Endothelial cell (in vitro differentiated cells): ENCODE measurements at regions not wholly inside any gene's neighbourhood (a gene's known extent, or its start where the extent isn't known, plus 50 kb on each side); places are given as distances from the start of the nearest gene placed in this dataset.

Experiments
- DNase-seq: peaks from one replicate; pipeline ENCODE4 v3.0.0; 2021; ENCODE audit warnings: low spot score
- H3K27ac Mint-ChIP-seq: one replicate; pipeline ENCODE4 v1.8.0; 2021; ENCODE audit warnings: mixed read lengths, inconsistent platforms; ENCODE audit not compliant: unreplicated experiment
- H3K27me3 Mint-ChIP-seq: one replicate; pipeline ENCODE4 v1.8.0; 2021; ENCODE audit warnings: mild to moderate bottlenecking, moderate library complexity, mixed read lengths, inconsistent platforms; ENCODE audit not compliant: unreplicated experiment
- H3K36me3 Mint-ChIP-seq: one replicate; pipeline ENCODE4 v1.8.0; 2021; ENCODE audit warnings: mild to moderate bottlenecking, low read depth, mixed read lengths, inconsistent platforms; ENCODE audit not compliant: unreplicated experiment
- H3K4me1 Mint-ChIP-seq: one replicate; pipeline ENCODE4 v1.8.0; 2021; ENCODE audit warnings: mild to moderate bottlenecking, mixed read lengths, inconsistent platforms; ENCODE audit not compliant: unreplicated experiment
- H3K4me3 Mint-ChIP-seq: one replicate; pipeline ENCODE4 v1.8.0; 2021; ENCODE audit warnings: mild to moderate bottlenecking, mixed read lengths, inconsistent platforms; ENCODE audit not compliant: unreplicated experiment
- H3K9me3 Mint-ChIP-seq: one replicate; pipeline ENCODE4 v1.8.0; 2021; ENCODE audit warnings: mixed read lengths, inconsistent platforms; ENCODE audit not compliant: unreplicated experiment
- CTCF ChIP-seq: fragments of 200-600 bp; sonication (generic); IDR thresholded peaks from one replicate; pipeline ENCODE4 v1.5.0; 2021; ENCODE audit warnings: antibody characterized with exemption; ENCODE audit not compliant: unreplicated experiment

GRCh38 chr21:27569091-27569490 is 602.2 kb upstream of the ADAMTS5 start:
- Mint-ChIP-seq H3K4me1 (no peaks in the 10 kb centered on the region), H3K27ac (no peak overlapping the region), H3K27me3 (peaks cover 2% of the 10 kb centered on the region), H3K9me3 (no peaks in the 10 kb centered on the region), H3K4me3 (no peak overlapping the region), H3K36me3 (no peaks in the 10 kb centered on the region)
- TF ChIP-seq CTCF, result no peak
- DNase-seq, result no peak

- Mint-ChIP-seq H3K27ac (no peak overlapping the region), H3K4me3 (no peak overlapping the region), H3K9me3 (no peaks in the 10 kb centered on the region), H3K4me1 (no peaks in the 10 kb centered on the region), H3K27me3 (peaks cover 2% of the 10 kb centered on the region), H3K36me3 (no peaks in the 10 kb centered on the region)
- no peak for DNase-seq
- TF ChIP-seq CTCF, result no peak
Observed at GRCh38 chr21:27567381-27567780, 600.5 kb upstream of the ADAMTS5 start.

GRCh38 chr21:27566521-27566920 is 599.6 kb upstream of the ADAMTS5 start:
- no peak for DNase-seq
- no peaks in the 10 kb centered on the region for H3K36me3 Mint-ChIP-seq
- no peak overlapping the region for H3K4me3 Mint-ChIP-seq
- H3K9me3 Mint-ChIP-seq, result no peaks in the 10 kb centered on the region
- peaks cover 2% of the 10 kb centered on the region for H3K27me3 Mint-ChIP-seq
- no peak for TF ChIP-seq CTCF
- no peaks in the 10 kb centered on the region for H3K4me1 Mint-ChIP-seq
- H3K27ac Mint-ChIP-seq, result no peak overlapping the region

- no peak for TF ChIP-seq CTCF
- no peaks in the 10 kb centered on the region for H3K4me1 Mint-ChIP-seq
- H3K27me3 Mint-ChIP-seq, result no peaks in the 10 kb centered on the region
- H3K36me3 Mint-ChIP-seq, result no peaks in the 10 kb centered on the region
- H3K9me3 Mint-ChIP-seq, result no peaks in the 10 kb centered on the region
- no peak for DNase-seq
- H3K4me3 Mint-ChIP-seq, result no peak overlapping the region
- H3K27ac Mint-ChIP-seq, result no peak overlapping the region
Observed at GRCh38 chr21:27565364-27565763, 598.5 kb upstream of the ADAMTS5 start.

- peak; percentile 39 for TF ChIP-seq CTCF
- Mint-ChIP-seq H3K27me3 (no peaks in the 10 kb centered on the region), H3K4me3 (no peak overlapping the region), H3K4me1 (no peaks in the 10 kb centered on the region), H3K36me3 (no peaks in the 10 kb centered on the region), H3K9me3 (no peaks in the 10 kb centered on the region), H3K27ac (no peak overlapping the region)
- DNase-seq, result peak; percentile 29
Observed at GRCh38 chr21:27564684-27565301, 597.9 kb upstream of the ADAMTS5 start.
